SU-DHL-6 (cell line): ENCODE measurements at regions not wholly inside any gene's neighbourhood (a gene's known extent, or its start where the extent isn't known, plus 50 kb on each side); places are given as distances from the start of the nearest gene placed in this dataset.

Experiments
- H2AFZ ChIP-seq: fragments of 200-600 bp; sonication (generic); 2 replicates; pipeline ENCODE4 v1.6.1; 2014; ENCODE audit warnings: low read depth, mild to moderate bottlenecking, moderate library complexity, mixed read lengths, antibody characterized with exemption, low read length; ENCODE audit not compliant: severe bottlenecking
- H3F3A ChIP-seq: fragments of 200-600 bp; shearing (Covaris generic); 2 replicates; pipeline ENCODE4 v1.6.0; 2016; ENCODE audit warnings: antibody characterized with exemption, mild to moderate bottlenecking; ENCODE audit not compliant: insufficient read depth
- H3K27ac ChIP-seq: fragments of 200-600 bp; sonication (generic); 2 replicates; pipeline ENCODE4 v1.5.1; 2016; ENCODE audit warnings: low read depth, mild to moderate bottlenecking, low read length, moderate library complexity, mixed read lengths
- H3K27me3 ChIP-seq: fragments of 200-600 bp; sonication (generic), shearing (Covaris generic); 2 replicates; pipeline ENCODE4 v1.6.0; 2014; ENCODE audit warnings: mild to moderate bottlenecking, low read length
- H3K36me3 ChIP-seq: fragments of 200-600 bp; sonication (generic); 2 replicates; pipeline ENCODE4 v1.6.1; 2014; ENCODE audit warnings: mild to moderate bottlenecking, low read length, mixed read lengths
- H3K4me2 ChIP-seq: fragments of 300-600, 200-600 bp; shearing (Covaris generic), sonication (generic); 2 replicates; pipeline ENCODE4 v1.6.0; 2014; ENCODE audit warnings: low read length, low read depth, mild to moderate bottlenecking; ENCODE audit not compliant: poor library complexity, severe bottlenecking
- H3K4me3 ChIP-seq: fragments of 200-600 bp; sonication (generic); 2 replicates; pipeline ENCODE4 v1.5.1; 2014; ENCODE audit warnings: antibody characterized with exemption, low read length, mild to moderate bottlenecking, mixed read lengths; ENCODE audit not compliant: insufficient read depth, poor library complexity, severe bottlenecking
- H3K79me2 ChIP-seq: fragments of 200-600 bp; sonication (generic); 2 replicates; pipeline ENCODE4 v1.6.1; 2014; ENCODE audit warnings: mild to moderate bottlenecking, low read length, moderate library complexity; ENCODE audit not compliant: insufficient read depth
- H3K9ac ChIP-seq: fragments of 200-600 bp; sonication (generic); 2 replicates; pipeline ENCODE4 v1.7.0; 2014; ENCODE audit warnings: mild to moderate bottlenecking, low read length
- H3K9me2 ChIP-seq: fragments of 200-600 bp; sonication (generic); replicated peaks from 2 replicates; pipeline ENCODE4 v1.6.1; 2014; ENCODE audit warnings: low read length; ENCODE audit not compliant: insufficient read depth
- H3K9me3 ChIP-seq: fragments of 200-600 bp; sonication (generic); 2 replicates; pipeline ENCODE4 v1.6.1; 2014; ENCODE audit warnings: low read length, mixed read lengths; ENCODE audit not compliant: insufficient read depth
- H4K20me1 ChIP-seq: fragments of 200-600 bp; sonication (generic); 2 replicates; pipeline ENCODE4 v1.6.1; 2014; ENCODE audit warnings: low read depth, mild to moderate bottlenecking, antibody characterized with exemption, low read length, moderate library complexity, mixed read lengths
- EZH2phosphoT487 ChIP-seq: fragments of 200-600 bp; sonication (generic), shearing (Covaris generic); conservative IDR thresholded peaks from 2 replicates; pipeline ENCODE4 v1.6.1; 2018; ENCODE audit warnings: mild to moderate bottlenecking, antibody characterized with exemption, low read length, moderate library complexity, mixed read lengths
- TF ChIP-seq, protein P1 (sequence below): fragments of 200-600 bp; sonication (generic); IDR thresholded peaks from one replicate; pipeline ENCODE4 v1.5.1; 2017; ENCODE audit warnings: antibody characterized with exemption, mild to moderate bottlenecking, low read length, moderate library complexity; ENCODE audit not compliant: insufficient read depth, poor library complexity, severe bottlenecking

DNA sequence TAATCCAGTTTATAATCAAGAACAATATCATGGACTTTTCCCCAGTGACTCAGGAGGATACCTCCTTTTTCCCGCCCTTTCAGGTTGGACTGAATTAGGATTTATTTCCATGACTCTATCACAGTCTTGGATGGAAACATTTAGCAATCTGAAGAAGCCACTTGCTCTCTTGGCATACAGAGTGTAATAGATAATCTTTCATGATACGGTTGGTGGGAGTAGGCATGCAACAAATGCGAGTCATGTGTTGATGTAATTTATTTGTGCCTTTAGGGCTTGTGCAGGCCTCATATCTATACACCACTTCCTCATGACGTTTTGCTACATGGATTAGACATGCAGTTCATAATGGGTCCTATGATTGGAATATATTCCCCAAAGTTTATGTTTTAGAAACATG is 54.2 kb upstream of the MCTP2 start:
- no peak overlapping the region for H3K27ac ChIP-seq
- no peaks in the 10 kb centered on the region for H3K27me3 ChIP-seq

GRCh38 chr15:94175420-94175819 is 55.9 kb upstream of the MCTP2 start:
- TF ChIP-seq EZH2phosphoT487, result no peak
- TF ChIP-seq, protein P1, sequence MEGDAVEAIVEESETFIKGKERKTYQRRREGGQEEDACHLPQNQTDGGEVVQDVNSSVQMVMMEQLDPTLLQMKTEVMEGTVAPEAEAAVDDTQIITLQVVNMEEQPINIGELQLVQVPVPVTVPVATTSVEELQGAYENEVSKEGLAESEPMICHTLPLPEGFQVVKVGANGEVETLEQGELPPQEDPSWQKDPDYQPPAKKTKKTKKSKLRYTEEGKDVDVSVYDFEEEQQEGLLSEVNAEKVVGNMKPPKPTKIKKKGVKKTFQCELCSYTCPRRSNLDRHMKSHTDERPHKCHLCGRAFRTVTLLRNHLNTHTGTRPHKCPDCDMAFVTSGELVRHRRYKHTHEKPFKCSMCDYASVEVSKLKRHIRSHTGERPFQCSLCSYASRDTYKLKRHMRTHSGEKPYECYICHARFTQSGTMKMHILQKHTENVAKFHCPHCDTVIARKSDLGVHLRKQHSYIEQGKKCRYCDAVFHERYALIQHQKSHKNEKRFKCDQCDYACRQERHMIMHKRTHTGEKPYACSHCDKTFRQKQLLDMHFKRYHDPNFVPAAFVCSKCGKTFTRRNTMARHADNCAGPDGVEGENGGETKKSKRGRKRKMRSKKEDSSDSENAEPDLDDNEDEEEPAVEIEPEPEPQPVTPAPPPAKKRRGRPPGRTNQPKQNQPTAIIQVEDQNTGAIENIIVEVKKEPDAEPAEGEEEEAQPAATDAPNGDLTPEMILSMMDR, result no peak

More for the DNA sequence above, 54.2 kb upstream of the MCTP2 start:
- Histone ChIP-seq H3K36me3 (no peaks in the 10 kb centered on the region), H3K9ac (no peak overlapping the region), H3F3A (no peaks in the 10 kb centered on the region), H2AFZ (no peak overlapping the region), H3K9me2 (no peaks in the 10 kb centered on the region), H4K20me1 (no peaks in the 10 kb centered on the region), H3K4me2 (no peak overlapping the region), H3K9me3 (no peaks in the 10 kb centered on the region; the same call in 1 of the 2 replicates), H3K79me2 (no peaks in the 10 kb centered on the region), H3K4me3 (no peak overlapping the region)
- TF ChIP-seq, protein P1, result no peak
- TF ChIP-seq EZH2phosphoT487, result no peak

DNA sequence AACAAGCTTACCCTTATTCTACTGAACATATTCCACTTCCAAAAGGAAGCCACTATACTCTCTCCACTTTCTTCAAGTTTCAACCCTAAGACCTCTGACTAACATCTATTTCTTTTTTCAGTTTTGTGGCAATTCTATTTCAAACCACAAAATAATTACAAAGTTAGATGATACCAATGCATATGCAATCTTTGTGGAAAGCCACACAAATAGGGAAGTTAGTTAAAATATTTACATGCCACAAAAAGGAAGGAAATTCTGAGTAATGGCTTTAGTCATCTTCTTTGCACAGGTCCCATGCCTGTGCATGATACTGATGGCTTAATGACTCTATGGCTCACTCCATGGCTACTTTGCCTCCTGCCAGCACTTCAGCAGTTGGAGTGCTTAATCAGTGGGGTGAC is 57.0 kb upstream of the MCTP2 start:
- H3F3A ChIP-seq, result no peaks in the 10 kb centered on the region
- H3K9ac ChIP-seq, result no peak overlapping the region
- H3K79me2 ChIP-seq, result no peaks in the 10 kb centered on the region
- no peaks in the 10 kb centered on the region for H3K9me2 ChIP-seq
- peak overlapping the region; percentile 16 for H3K4me2 ChIP-seq
- H3K36me3 ChIP-seq, result no peaks in the 10 kb centered on the region
- no peak overlapping the region for H2AFZ ChIP-seq
- no peaks in the 10 kb centered on the region for H3K27me3 ChIP-seq
- no peak for TF ChIP-seq EZH2phosphoT487
- TF ChIP-seq, protein P1, result no peak
- no peak overlapping the region for H3K4me3 ChIP-seq
- no peaks in the 10 kb centered on the region for H4K20me1 ChIP-seq
- H3K9me3 ChIP-seq, result peaks cover 4% of the 10 kb centered on the region; the same call in 1 of the 2 replicates
- no peak overlapping the region for H3K27ac ChIP-seq

More at GRCh38 chr15:94175420-94175819, 55.9 kb upstream of the MCTP2 start:
- Histone ChIP-seq H2AFZ (no peak overlapping the region), H3K27ac (no peak overlapping the region), H3K4me2 (no peak overlapping the region), H3K36me3 (no peaks in the 10 kb centered on the region), H4K20me1 (no peaks in the 10 kb centered on the region), H3K9me3 (peaks cover 4% of the 10 kb centered on the region; the same call in 1 of the 2 replicates), H3K79me2 (no peaks in the 10 kb centered on the region), H3K9me2 (no peaks in the 10 kb centered on the region), H3K27me3 (no peaks in the 10 kb centered on the region), H3K4me3 (no peak overlapping the region), H3K9ac (no peak overlapping the region), H3F3A (no peaks in the 10 kb centered on the region)
